ENCODE measurements at regions not wholly inside any gene's neighbourhood (a gene's known extent, or its start where the extent isn't known, plus 50 kb on each side); places are given as distances from the start of the nearest gene placed in this dataset.

DNA sequence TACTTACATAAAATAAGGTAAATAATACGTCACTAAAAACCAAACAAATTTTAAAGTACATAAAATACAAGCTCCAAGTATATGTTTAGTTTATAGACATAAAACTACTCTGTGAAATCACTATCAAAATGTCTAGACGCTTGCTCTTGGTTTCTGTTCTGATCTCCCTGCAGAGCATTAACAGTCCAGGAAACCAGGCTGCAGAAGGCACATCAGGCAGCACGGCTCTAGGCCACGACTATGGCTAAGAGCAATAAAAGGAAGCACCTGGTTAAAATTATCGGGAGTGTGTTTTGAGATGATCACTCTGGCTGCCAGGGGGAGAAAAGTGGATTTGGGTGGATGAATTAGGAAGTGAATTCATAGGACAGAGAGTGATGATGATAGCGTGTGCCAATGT, 196.0 kb upstream of the SPHKAP start:
- Histone ChIP-seq H3K36me3 (no peaks in the 10 kb centered on the region), H3K27ac (no peak overlapping the region), H3K4me1 (no peaks in the 10 kb centered on the region), H3K9me3 (no peaks in the 10 kb centered on the region), H3K4me3 (no peak overlapping the region), H3K27me3 (no peaks in the 10 kb centered on the region)
- intact Hi-C loops (cut with DNase I; ENCODE audit: low total_unique reads) (no loop called here), in situ Hi-C loops (cut with MboI; ENCODE audit: low sequenced_read_pairs in 4 of 4) (no loop called here)
- ATAC-seq: no peak
- TF ChIP-seq POLR2A (IDR thresholded peaks at IDR 0.05): no peak
- no peak for DNase-seq

DNA sequence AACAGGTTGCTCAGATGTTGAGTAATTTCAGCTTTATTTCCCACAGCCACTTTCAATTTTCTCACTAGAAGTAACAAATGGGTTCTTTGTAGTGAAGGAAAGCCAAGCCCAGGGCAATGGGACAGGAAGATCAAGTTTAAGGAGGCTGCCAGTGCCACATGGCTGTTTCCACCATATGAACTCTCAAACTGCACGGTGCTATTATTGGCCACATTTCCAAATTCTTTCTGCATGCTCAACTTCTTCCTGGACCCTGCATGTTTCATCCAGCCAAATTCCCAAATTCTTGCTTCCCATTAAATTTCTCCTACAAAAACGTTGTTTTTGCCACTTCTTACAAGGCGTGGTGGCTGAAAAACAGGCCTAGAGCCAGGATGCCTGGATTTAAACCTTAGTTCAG, 193.3 kb upstream of the SPHKAP start:
- intact Hi-C loops (cut with DNase I; ENCODE audit: low total_unique reads): no loop called here
- Histone ChIP-seq H3K27ac (no peak overlapping the region), H3K27me3 (no peaks in the 10 kb centered on the region), H3K9me3 (no peaks in the 10 kb centered on the region), H3K36me3 (no peaks in the 10 kb centered on the region), H3K4me3 (no peak overlapping the region), H3K4me1 (no peaks in the 10 kb centered on the region)
- ATAC-seq: no peak
- in situ Hi-C loops (cut with MboI; ENCODE audit: low sequenced_read_pairs in 4 of 4): no loop called here
- no peak for TF ChIP-seq CTCF (IDR thresholded peaks at IDR 0.05 in 4 of 5, conservative IDR thresholded peaks at IDR 0.05 in 1 of 5)
- TF ChIP-seq POLR2A (IDR thresholded peaks at IDR 0.05): no peak
- DNase-seq: no peak

GRCh38 chr2:228373191-228373590, 191.7 kb upstream of the SPHKAP start:
- TF ChIP-seq POLR2A (IDR thresholded peaks at IDR 0.05) (no peak), CTCF (IDR thresholded peaks at IDR 0.05 in 4 of 5, conservative IDR thresholded peaks at IDR 0.05 in 1 of 5) (no peak)
- in situ Hi-C loops (cut with MboI; ENCODE audit: low sequenced_read_pairs in 4 of 4): no loop called here
- Histone ChIP-seq H3K36me3 (no peaks in the 10 kb centered on the region), H3K27me3 (no peaks in the 10 kb centered on the region), H3K4me1 (no peaks in the 10 kb centered on the region), H3K27ac (no peak overlapping the region), H3K9me3 (no peaks in the 10 kb centered on the region), H3K4me3 (no peak overlapping the region)
- intact Hi-C loops (cut with DNase I; ENCODE audit: low total_unique reads): no loop called here
- ATAC-seq: no peak
- no peak for DNase-seq

DNA sequence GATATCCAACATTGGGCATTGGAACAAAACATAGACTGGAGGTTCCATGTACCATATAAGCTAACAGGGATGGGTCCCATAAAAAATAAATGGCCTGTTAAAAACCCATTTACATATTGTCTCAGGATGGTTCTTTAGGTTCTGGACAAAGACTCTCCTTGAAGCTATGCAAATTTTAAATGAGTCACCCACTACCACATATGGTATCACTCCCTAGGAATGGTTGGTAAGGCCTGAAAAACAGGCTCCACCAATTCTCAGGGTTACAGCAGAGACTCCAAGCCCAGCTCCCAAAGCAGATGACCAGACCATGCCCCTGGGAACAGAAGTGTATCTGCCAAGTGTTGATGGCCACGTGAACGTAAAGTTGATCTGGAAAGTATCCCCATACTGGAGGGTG, 190.7 kb upstream of the SPHKAP start:
- intact Hi-C loops (cut with DNase I; ENCODE audit: low total_unique reads): no loop called here

DNA sequence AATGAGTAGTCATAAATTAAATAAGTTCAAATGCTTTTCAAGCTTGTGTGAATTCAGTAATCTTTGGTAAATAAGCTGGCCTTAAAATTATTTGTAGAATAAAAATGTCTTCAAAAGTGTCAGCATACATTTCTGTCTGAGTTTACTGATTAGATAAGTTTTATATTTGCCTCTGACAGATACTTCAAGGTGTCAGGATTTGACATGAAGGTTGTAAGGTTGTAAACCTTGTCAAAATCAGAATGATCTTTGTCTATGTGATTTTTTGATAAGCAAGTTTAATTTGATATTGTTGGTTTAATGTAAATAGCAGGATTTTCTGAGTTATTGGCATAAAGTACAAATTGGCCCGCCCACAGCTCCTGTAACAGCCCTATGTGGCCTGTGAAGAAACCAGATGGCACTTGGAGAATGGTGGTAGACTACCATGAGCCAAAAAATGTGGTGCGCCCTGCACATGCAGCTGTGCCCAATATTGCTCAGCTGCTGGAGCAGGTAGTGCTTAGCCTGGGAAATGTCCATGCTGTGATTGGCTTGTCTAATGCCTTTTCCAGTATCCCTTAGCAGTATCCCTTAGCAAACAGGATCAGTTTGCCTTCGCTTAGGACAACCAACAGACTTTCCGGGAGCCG, 188.0 kb upstream of the SPHKAP start:
- Histone ChIP-seq H3K27ac (no peak overlapping the region), H3K36me3 (no peaks in the 10 kb centered on the region), H3K4me1 (no peaks in the 10 kb centered on the region), H3K27me3 (no peaks in the 10 kb centered on the region), H3K9me3 (no peaks in the 10 kb centered on the region), H3K4me3 (no peak overlapping the region)
- ATAC-seq (no peak), DNase-seq (no peak)
- intact Hi-C loops (cut with DNase I; ENCODE audit: low total_unique reads) (no loop called here), in situ Hi-C loops (cut with MboI; ENCODE audit: low sequenced_read_pairs in 4 of 4) (no loop called here)
- TF ChIP-seq POLR2A (IDR thresholded peaks at IDR 0.05): no peak
- TF ChIP-seq CTCF (IDR thresholded peaks at IDR 0.05 in 4 of 5, conservative IDR thresholded peaks at IDR 0.05 in 1 of 5): no peak

More for the DNA sequence above, 190.7 kb upstream of the SPHKAP start:
- TF ChIP-seq CTCF (IDR thresholded peaks at IDR 0.05 in 4 of 5, conservative IDR thresholded peaks at IDR 0.05 in 1 of 5): no peak
- no peak for TF ChIP-seq POLR2A (IDR thresholded peaks at IDR 0.05)
- DNase-seq (no peak), ATAC-seq (no peak)
- no peak overlapping the region for H3K27ac ChIP-seq
- H3K4me1 ChIP-seq: no peaks in the 10 kb centered on the region
- no peaks in the 10 kb centered on the region for H3K27me3 ChIP-seq
- H3K36me3 ChIP-seq: no peaks in the 10 kb centered on the region
- in situ Hi-C loops (cut with MboI; ENCODE audit: low sequenced_read_pairs in 4 of 4): no loop called here
- no peaks in the 10 kb centered on the region for H3K9me3 ChIP-seq
- H3K4me3 ChIP-seq: no peak overlapping the region
